Karpas-422 (cell line): ENCODE measurements at regions not wholly inside any gene's neighbourhood (a gene's known extent, or its start where the extent isn't known, plus 50 kb on each side); places are given as distances from the start of the nearest gene placed in this dataset.
"Not testable (repeated sequence)": the region's sequence is repeated elsewhere in the genome, so short reads cannot be mapped to it uniquely, and the experiment has no call there.

ENCODE experiments used
- DNase-seq: peaks from one replicate; pipeline ENCODE4 v3.0.0-alpha.2; 2015
- H2AFZ ChIP-seq: fragments of 200-600 bp; sonication (generic); 2 replicates; pipeline ENCODE4 v1.6.1; 2014; ENCODE audit warnings: antibody characterized with exemption, low read length, mixed read lengths
- H3K27ac ChIP-seq: fragments of 200-600 bp; sonication (generic); 2 replicates; pipeline ENCODE4 v1.5.1; 2014; ENCODE audit warnings: mild to moderate bottlenecking, low read length, moderate library complexity
- H3K27me3 ChIP-seq: fragments of 200-600 bp; sonication (generic); 2 replicates; pipeline ENCODE4 v1.6.1; 2014; ENCODE audit warnings: low read length, mixed read lengths
- H3K36me3 ChIP-seq: fragments of 200-600 bp; sonication (generic); 2 replicates; pipeline ENCODE4 v1.6.1; 2014; ENCODE audit warnings: low read length, mixed read lengths; ENCODE audit not compliant: insufficient read depth
- H3K4me1 ChIP-seq: fragments of 200-600 bp; sonication (generic); 2 replicates; pipeline ENCODE4 v1.6.1; 2014; ENCODE audit warnings: mild to moderate bottlenecking, low read length, mixed read lengths
- H3K4me2 ChIP-seq: fragments of 200-600 bp; sonication (generic); 2 replicates; pipeline ENCODE4 v1.6.1; 2014; ENCODE audit warnings: low read length, low read depth, mild to moderate bottlenecking; ENCODE audit not compliant: poor library complexity, severe bottlenecking
- H3K4me3 ChIP-seq: fragments of 200-600 bp; sonication (generic); 2 replicates; pipeline ENCODE4 v1.5.1; 2014; ENCODE audit warnings: mild to moderate bottlenecking, antibody characterized with exemption, low read length, mixed read lengths
- H3K79me2 ChIP-seq: fragments of 200-600 bp; sonication (generic); 2 replicates; pipeline ENCODE4 v1.6.1; 2014; ENCODE audit warnings: mild to moderate bottlenecking, low read length, mixed read lengths
- H3K9ac ChIP-seq: fragments of 200-600 bp; sonication (generic); 2 replicates; pipeline ENCODE4 v1.6.0; 2014; ENCODE audit warnings: low read length
- H3K9me2 ChIP-seq: fragments of 200-600 bp; sonication (generic), shearing (Covaris generic); replicated peaks from 2 replicates; pipeline ENCODE4 v1.6.0; 2014; ENCODE audit warnings: mild to moderate bottlenecking, low read length, moderate library complexity; ENCODE audit not compliant: insufficient read depth
- H3K9me3 ChIP-seq: fragments of 300-700, 200-600 bp; sonication (generic); 2 replicates; pipeline ENCODE4 v1.6.1; 2014; ENCODE audit warnings: low read length, mixed read lengths
- H4K20me1 ChIP-seq: fragments of 200-600 bp; sonication (generic); 2 replicates; pipeline ENCODE4 v1.6.1; 2014; ENCODE audit warnings: mild to moderate bottlenecking, antibody characterized with exemption, low read length, low read depth; ENCODE audit not compliant: insufficient read depth

- DNase-seq, result no peak
- no peaks in the 10 kb centered on the region for H3K27me3 ChIP-seq
- H3K9me3 ChIP-seq, result no peaks in the 10 kb centered on the region
- H3K9ac ChIP-seq, result no peak overlapping the region
- H2AFZ ChIP-seq, result no peak overlapping the region
- H3K9me2 ChIP-seq, result no peaks in the 10 kb centered on the region
- no peak overlapping the region for H3K4me3 ChIP-seq
- H3K4me2 ChIP-seq, result no peak overlapping the region
- peaks cover 15% of the 10 kb centered on the region for H3K4me1 ChIP-seq
- no peaks in the 10 kb centered on the region for H3K36me3 ChIP-seq
- no peak overlapping the region for H3K27ac ChIP-seq
- H3K79me2 ChIP-seq, result no peaks in the 10 kb centered on the region
- H4K20me1 ChIP-seq, result no peaks in the 10 kb centered on the region
Measured at GRCh38 chr5:102663749-102664530, 91.2 kb upstream of the PAM start.

- no peaks in the 10 kb centered on the region for H3K9me2 ChIP-seq
- H3K4me3 ChIP-seq, result no peak overlapping the region
- H4K20me1 ChIP-seq, result no peaks in the 10 kb centered on the region
- no peak overlapping the region for H3K4me2 ChIP-seq
- H3K27ac ChIP-seq, result no peak overlapping the region
- no peaks in the 10 kb centered on the region for H3K79me2 ChIP-seq
- H3K4me1 ChIP-seq, result peaks cover 15% of the 10 kb centered on the region
- H2AFZ ChIP-seq, result no peak overlapping the region
- H3K9me3 ChIP-seq, result no peaks in the 10 kb centered on the region
- H3K36me3 ChIP-seq, result no peaks in the 10 kb centered on the region
- DNase-seq, result no peak
- no peak overlapping the region for H3K9ac ChIP-seq
- no peaks in the 10 kb centered on the region for H3K27me3 ChIP-seq
Measured at GRCh38 chr5:102664616-102665335, 90.3 kb upstream of the PAM start.

- Histone ChIP-seq H3K27ac (no peak overlapping the region), H3K9me3 (no peaks in the 10 kb centered on the region), H3K9me2 (no peaks in the 10 kb centered on the region), H3K27me3 (no peaks in the 10 kb centered on the region), H3K9ac (no peak overlapping the region), H4K20me1 (no peaks in the 10 kb centered on the region), H3K4me3 (no peak overlapping the region), H3K79me2 (no peaks in the 10 kb centered on the region), H3K4me2 (no peak overlapping the region), H3K4me1 (peaks cover 15% of the 10 kb centered on the region), H3K36me3 (no peaks in the 10 kb centered on the region), H2AFZ (no peak overlapping the region)
- DNase-seq, result no peak
Measured at GRCh38 chr5:102666164-102666946, 88.8 kb upstream of the PAM start.

- no peak overlapping the region for H2AFZ ChIP-seq
- H3K4me1 ChIP-seq, result peaks cover 15% of the 10 kb centered on the region
- no peaks in the 10 kb centered on the region for H3K27me3 ChIP-seq
- H4K20me1 ChIP-seq, result no peaks in the 10 kb centered on the region
- H3K27ac ChIP-seq, result no peak overlapping the region
- no peaks in the 10 kb centered on the region for H3K9me3 ChIP-seq
- H3K9ac ChIP-seq, result no peak overlapping the region
- peak overlapping the region; percentile 15; the same call in 1 of the 2 replicates for H3K4me3 ChIP-seq
- no peaks in the 10 kb centered on the region for H3K9me2 ChIP-seq
- no peaks in the 10 kb centered on the region for H3K79me2 ChIP-seq
- DNase-seq, result peak; percentile 44
- H3K36me3 ChIP-seq, result no peaks in the 10 kb centered on the region
- H3K4me2 ChIP-seq, result peak overlapping the region; percentile 39
Measured at GRCh38 chr5:102668220-102668932, 86.7 kb upstream of the PAM start.

- DNase-seq, result peak; percentile 71
- Histone ChIP-seq H3K4me3 (no peak overlapping the region), H3K9me3 (no peaks in the 10 kb centered on the region), H4K20me1 (no peaks in the 10 kb centered on the region), H3K4me1 (peaks cover 15% of the 10 kb centered on the region), H3K4me2 (no peak overlapping the region), H2AFZ (no peak overlapping the region), H3K9ac (no peak overlapping the region), H3K9me2 (no peaks in the 10 kb centered on the region), H3K27me3 (no peaks in the 10 kb centered on the region), H3K36me3 (no peaks in the 10 kb centered on the region), H3K27ac (no peak overlapping the region), H3K79me2 (no peaks in the 10 kb centered on the region)
Measured at GRCh38 chr5:102670224-102670836, 84.8 kb upstream of the PAM start.

GRCh38 chr5:102671033-102671734 is 83.9 kb upstream of the PAM start:
- H3K9ac ChIP-seq, H4K20me1 ChIP-seq, H3K27ac ChIP-seq, H3K4me3 ChIP-seq, H3K9me2 ChIP-seq, H3K27me3 ChIP-seq, H3K79me2 ChIP-seq, H3K9me3 ChIP-seq, H3K4me2 ChIP-seq, H3K36me3 ChIP-seq, H2AFZ ChIP-seq, DNase-seq: not testable (repeated sequence)
- peaks cover 15% of the 10 kb centered on the region for H3K4me1 ChIP-seq

- Histone ChIP-seq H2AFZ (no peak overlapping the region), H3K9me2 (no peaks in the 10 kb centered on the region), H3K79me2 (no peaks in the 10 kb centered on the region), H3K4me2 (no peak overlapping the region), H3K27ac (no peak overlapping the region), H3K9ac (no peak overlapping the region), H3K4me1 (no peaks in the 10 kb centered on the region), H3K4me3 (no peak overlapping the region), H3K27me3 (no peaks in the 10 kb centered on the region), H4K20me1 (no peaks in the 10 kb centered on the region), H3K9me3 (no peaks in the 10 kb centered on the region), H3K36me3 (no peaks in the 10 kb centered on the region)
- no peak for DNase-seq
Measured at GRCh38 chr5:102678267-102679058, 76.6 kb upstream of the PAM start.
